NT2/D1 (cell line): ENCODE measurements at regions not wholly inside any gene's neighbourhood (a gene's known extent, or its start where the extent isn't known, plus 50 kb on each side); places are given as distances from the start of the nearest gene placed in this dataset.
"Not testable (repeated sequence)": the region's sequence is repeated elsewhere in the genome, so short reads cannot be mapped to it uniquely, and the experiment has no call there.

Source experiments
- DNase-seq: peaks from one replicate; pipeline ENCODE4 v3.0.0-alpha.2; 2011; ENCODE audit warnings: low read depth, low spot score
- H3K27me3 ChIP-seq: 2 replicates; pipeline ENCODE4 v1.6.0; 2011; ENCODE audit warnings: mild to moderate bottlenecking; ENCODE audit not compliant: insufficient read length, insufficient read depth
- H3K36me3 ChIP-seq: 2 replicates; pipeline ENCODE4 v1.6.1; 2011; ENCODE audit warnings: mild to moderate bottlenecking, low read length, mixed read lengths; ENCODE audit not compliant: insufficient read depth, insufficient read length
- H3K4me1 ChIP-seq: 2 replicates; pipeline ENCODE4 v1.5.1; 2011; ENCODE audit not compliant: insufficient read depth, insufficient read length
- H3K4me3 ChIP-seq: 2 replicates; pipeline ENCODE4 v1.5.1; 2011; ENCODE audit warnings: low read depth; ENCODE audit not compliant: insufficient read length
- H3K9ac ChIP-seq: 2 replicates; pipeline ENCODE4 v1.6.0; 2011; ENCODE audit warnings: low read depth; ENCODE audit not compliant: insufficient read length
- H3K9me3 ChIP-seq: 2 replicates; pipeline ENCODE4 v1.5.1; 2011; ENCODE audit warnings: mild to moderate bottlenecking, low read length; ENCODE audit not compliant: insufficient read depth
- SUZ12 ChIP-seq: IDR thresholded peaks from 2 replicates; pipeline ENCODE4 v1.6.1; 2011; ENCODE audit not compliant: insufficient read length, insufficient read depth; ENCODE audit errors: extremely low read depth
- YY1 ChIP-seq: IDR thresholded peaks from 2 replicates; pipeline ENCODE4 v1.6.1; 2011; ENCODE audit not compliant: insufficient read length, insufficient read depth
- ZNF274 ChIP-seq: IDR thresholded peaks from 2 replicates; pipeline ENCODE4 v1.6.1; 2011; ENCODE audit warnings: mild to moderate bottlenecking, low read depth, low read length

GRCh38 chr3:4241595-4242170 is 61.5 kb upstream of the SETMAR start:
- DNase-seq = no peak
- no peak overlapping the region for H3K9ac ChIP-seq
- no peak for TF ChIP-seq SUZ12
- H3K9me3 ChIP-seq = no peaks in the 10 kb centered on the region
- no peaks in the 10 kb centered on the region for H3K4me1 ChIP-seq
- no peak overlapping the region for H3K4me3 ChIP-seq
- no peaks in the 10 kb centered on the region for H3K27me3 ChIP-seq
- no peaks in the 10 kb centered on the region for H3K36me3 ChIP-seq

GRCh38 chr3:4245671-4246070 is 57.5 kb upstream of the SETMAR start:
- Histone ChIP-seq H3K4me1 (no peaks in the 10 kb centered on the region), H3K4me3 (no peak overlapping the region), H3K9ac (no peak overlapping the region), H3K27me3 (no peaks in the 10 kb centered on the region), H3K36me3 (no peaks in the 10 kb centered on the region), H3K9me3 (no peaks in the 10 kb centered on the region)
- TF ChIP-seq SUZ12 = no peak
- no peak for TF ChIP-seq YY1
- no peak for TF ChIP-seq ZNF274
- DNase-seq = no peak

DNA sequence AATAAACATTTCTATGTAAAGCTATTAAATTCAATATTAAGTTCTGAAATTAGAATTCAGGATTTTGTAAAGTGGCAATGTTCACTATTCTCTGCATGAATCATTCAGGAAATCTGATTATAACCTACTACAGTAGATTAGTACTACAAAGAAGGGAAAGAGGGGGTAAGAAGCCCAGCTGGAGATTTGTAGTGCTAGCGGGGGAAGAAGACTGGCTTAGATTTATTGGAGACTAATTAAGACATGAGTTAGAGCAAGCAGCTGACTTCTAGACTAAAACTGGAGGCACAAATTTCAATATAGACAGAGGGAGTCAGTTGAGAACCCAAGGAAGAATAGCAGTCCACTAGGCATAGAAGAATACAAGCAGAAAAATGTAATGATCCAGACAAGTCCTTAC is 55.8 kb upstream of the SETMAR start:
- Histone ChIP-seq H3K36me3 (no peaks in the 10 kb centered on the region), H3K4me1 (no peaks in the 10 kb centered on the region), H3K9ac (no peak overlapping the region), H3K27me3 (no peaks in the 10 kb centered on the region), H3K4me3 (no peak overlapping the region), H3K9me3 (no peaks in the 10 kb centered on the region)
- no peak for DNase-seq
- TF ChIP-seq YY1 (no peak), ZNF274 (no peak), SUZ12 (no peak)

GRCh38 chr3:4250064-4250463 is 53.1 kb upstream of the SETMAR start:
- Histone ChIP-seq H3K36me3 (no peaks in the 10 kb centered on the region), H3K9ac (no peak overlapping the region), H3K9me3 (no peaks in the 10 kb centered on the region), H3K4me3 (no peak overlapping the region), H3K27me3 (no peaks in the 10 kb centered on the region), H3K4me1 (no peaks in the 10 kb centered on the region)
- no peak for TF ChIP-seq YY1
- no peak for TF ChIP-seq SUZ12
- TF ChIP-seq ZNF274 = no peak
- no peak for DNase-seq

GRCh38 chr3:4251412-4251811 is 51.8 kb upstream of the SETMAR start:
- Histone ChIP-seq H3K9ac (no peak overlapping the region), H3K36me3 (no peaks in the 10 kb centered on the region), H3K27me3 (no peaks in the 10 kb centered on the region), H3K9me3 (no peaks in the 10 kb centered on the region), H3K4me3 (no peak overlapping the region), H3K4me1 (no peaks in the 10 kb centered on the region)
- TF ChIP-seq YY1 (no peak), ZNF274 (no peak), SUZ12 (no peak)
- DNase-seq = no peak

- DNase-seq, H3K9ac ChIP-seq, H3K9me3 ChIP-seq, H3K36me3 ChIP-seq, H3K4me1 ChIP-seq, H3K27me3 ChIP-seq: not testable (repeated sequence)
- H3K4me3 ChIP-seq = peak overlapping the region; percentile 24
Measured at GRCh38 chr3:4253072-4253832, 49.9 kb upstream of the SETMAR start.
